ENCODE measurements at regions not wholly inside any gene's neighbourhood (a gene's known extent, or its start where the extent isn't known, plus 50 kb on each side); places are given as distances from the start of the nearest gene placed in this dataset.

- Histone ChIP-seq H3K4me1 (replicated peaks in 1 of 2; ENCODE audit: control insufficient read depth in 2 of 2, insufficient read depth in 2 of 2, low read length in 2 of 2) (no peaks in the 10 kb centered on the region), H3K9me3 (replicated peaks; ENCODE audit: control insufficient read depth, insufficient read depth, low read depth, low read length) (no peaks in the 10 kb centered on the region), H3K27ac (ENCODE audit: extremely low read depth, low read depth, low read length) (no peak overlapping the region), H4K20me1 (replicated peaks; ENCODE audit: control insufficient read depth, insufficient read depth, low read length) (no peaks in the 10 kb centered on the region), H3K36me3 (ENCODE audit: control insufficient read depth, insufficient read depth, low read length) (no peaks in the 10 kb centered on the region), H3K9me1 (ENCODE audit: control insufficient read depth, insufficient read depth, low read length) (no peaks in the 10 kb centered on the region), H3K27me3 (ENCODE audit: control insufficient read depth in 2 of 2, insufficient read depth in 2 of 2, low read length in 2 of 2) (no peaks in the 10 kb centered on the region), H3K9ac (ENCODE audit: insufficient read depth in 1 of 2, low read depth in 2 of 2, low read length in 2 of 2) (no peak overlapping the region), H3K79me2 (ENCODE audit: control insufficient read depth, insufficient read depth, low read length) (no peaks in the 10 kb centered on the region), H2AFZ (ENCODE audit: low read depth, low read length) (no peak overlapping the region), H3K4me2 (ENCODE audit: insufficient read depth, low read length) (no peak overlapping the region), H3K4me3 (no peak overlapping the region)
- 8% methylated on average over 5 of the region's 5 CpGs for WGBS (ENCODE audit: insufficient coverage, low coverage, missing lambda C conversion rate)
- POLR2A ChIA-PET, result interaction anchor here (0.7 kb wide), 1 partner anchor 362 kb away, joined by 3 read pairs; no protein-coding TSS in a partner anchor
- intact Hi-C loops (cut with micrococcal nuclease) (loop anchor here (5.0 to 10.0 kb wide), 3 partner anchors 183 to 1753 kb away; no protein-coding TSS in a partner anchor), in situ Hi-C loops (cut with MboI) (loop anchor here (25.0 kb wide), 1 partner anchor 1805 kb away; no protein-coding TSS in a partner anchor)
- no TSS peak for BruUV-seq (replicated peaks)
- CTCF ChIA-PET (ENCODE audit: low intra/inter-chr PET ratio), result no interaction called here
- ATAC-seq (peak; percentile 83), FAIRE-seq (peak; percentile 90), DNase-seq (ENCODE audit: extremely low read depth in 1 of 4, low spot score in 3 of 4) (peak; percentile 19 to 62 (median 34))
- TF ChIP-seq ZBTB40 (IDR thresholded peaks at IDR 0.05) (no peak), ZBTB40 (CRISPR knock-in tag; IDR thresholded peaks at IDR 0.05) (no peak), KHSRP (IDR thresholded peaks at IDR 0.05) (no peak), SMC3 (conservative IDR thresholded peaks at IDR 0.05; ENCODE audit: insufficient read depth, low read depth, low read length) (peak; percentile 71), E4F1 (CRISPR knock-in tag; IDR thresholded peaks at IDR 0.05; ENCODE audit: borderline replicate concordance) (no peak), NUFIP1 (IDR thresholded peaks at IDR 0.05; ENCODE audit: partially characterized antibody) (no peak), NBN (IDR thresholded peaks at IDR 0.05; ENCODE audit: low read depth) (no peak), FOS (IDR thresholded peaks at IDR 0.05; ENCODE audit: extremely low read depth, insufficient read length) (no peak), L3MBTL2 (IDR thresholded peaks at IDR 0.05) (no peak)
These were observed 216.9 kb downstream of the IGSF11 start for GRCh38 chr3:118817748-118818165.

Measured in K562 (cell line).